ENCODE measurements at regions not wholly inside any gene's neighbourhood (a gene's known extent, or its start where the extent isn't known, plus 50 kb on each side); places are given as distances from the start of the nearest gene placed in this dataset.

DNA sequence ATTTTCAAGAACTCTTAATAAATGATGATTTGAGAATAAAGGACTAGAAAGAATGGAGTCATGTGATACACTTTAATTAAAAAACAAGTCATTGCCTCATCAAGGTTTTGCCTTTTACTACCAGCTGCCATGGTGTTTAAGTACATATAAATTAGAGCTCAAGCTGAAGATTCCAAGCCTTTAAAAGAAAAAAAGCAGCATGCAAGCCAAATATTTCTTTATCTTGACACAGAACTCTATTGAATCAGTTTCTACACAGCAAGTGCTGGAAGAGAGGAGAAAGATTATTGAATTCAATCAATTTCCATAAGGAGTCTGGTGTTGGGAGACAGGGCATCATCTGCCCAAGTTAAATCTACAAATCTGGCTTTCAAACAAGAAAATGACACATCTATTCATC is 347.9 kb downstream of the WDR11 start:
- TF ChIP-seq, protein P1, sequence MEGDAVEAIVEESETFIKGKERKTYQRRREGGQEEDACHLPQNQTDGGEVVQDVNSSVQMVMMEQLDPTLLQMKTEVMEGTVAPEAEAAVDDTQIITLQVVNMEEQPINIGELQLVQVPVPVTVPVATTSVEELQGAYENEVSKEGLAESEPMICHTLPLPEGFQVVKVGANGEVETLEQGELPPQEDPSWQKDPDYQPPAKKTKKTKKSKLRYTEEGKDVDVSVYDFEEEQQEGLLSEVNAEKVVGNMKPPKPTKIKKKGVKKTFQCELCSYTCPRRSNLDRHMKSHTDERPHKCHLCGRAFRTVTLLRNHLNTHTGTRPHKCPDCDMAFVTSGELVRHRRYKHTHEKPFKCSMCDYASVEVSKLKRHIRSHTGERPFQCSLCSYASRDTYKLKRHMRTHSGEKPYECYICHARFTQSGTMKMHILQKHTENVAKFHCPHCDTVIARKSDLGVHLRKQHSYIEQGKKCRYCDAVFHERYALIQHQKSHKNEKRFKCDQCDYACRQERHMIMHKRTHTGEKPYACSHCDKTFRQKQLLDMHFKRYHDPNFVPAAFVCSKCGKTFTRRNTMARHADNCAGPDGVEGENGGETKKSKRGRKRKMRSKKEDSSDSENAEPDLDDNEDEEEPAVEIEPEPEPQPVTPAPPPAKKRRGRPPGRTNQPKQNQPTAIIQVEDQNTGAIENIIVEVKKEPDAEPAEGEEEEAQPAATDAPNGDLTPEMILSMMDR (IDR thresholded peaks at IDR 0.05; ENCODE audit: insufficient read depth, low read length, poor library complexity, severe bottlenecking), result no peak
- no peak for TF ChIP-seq EZH2phosphoT487 (conservative IDR thresholded peaks at IDR 0.05; ENCODE audit: low read length)
